BJ (cell line): ENCODE measurements at regions not wholly inside any gene's neighbourhood (a gene's known extent, or its start where the extent isn't known, plus 50 kb on each side); places are given as distances from the start of the nearest gene placed in this dataset.

ENCODE experiments used
- CTCF ChIA-PET: fragments of 350-600 bp; formaldehyde crosslinking; extraction: SDS; loops from one replicate; lab custom pipeline; 2021; ENCODE audit warnings: antibody characterized with exemption, inconsistent platforms; lab: Yijun Ruan, JAX
- POLR2A ChIA-PET: fragments of 300-600 bp; sonication (Branson Sonifier 250); formaldehyde crosslinking; extraction: SDS; loops from one replicate; lab custom pipeline; 2021; ENCODE audit warnings: antibody characterized with exemption; lab: Charles Lee
- DNase-seq: peaks from one replicate; pipeline ENCODE4 v3.0.0-alpha.2; 2011; ENCODE audit warnings: low read depth
- H3K27me3 ChIP-seq: 2 replicates; pipeline ENCODE4 v1.6.0; 2011; ENCODE audit warnings: low read length; ENCODE audit not compliant: control insufficient read depth, insufficient read depth
- H3K36me3 ChIP-seq: 2 replicates; pipeline ENCODE4 v1.5.1; 2011; ENCODE audit warnings: low read length; ENCODE audit not compliant: control insufficient read depth, insufficient read depth
- H3K4me3 ChIP-seq: 2 replicates; pipeline ENCODE4 v1.5.1; 2011; ENCODE audit warnings: low read depth, mild to moderate bottlenecking, control low read depth, low read length
- CTCF ChIP-seq: IDR thresholded peaks from 2 replicates; pipeline ENCODE4 v1.5.1; 2011; ENCODE audit warnings: low read depth, mild to moderate bottlenecking, control low read depth, inconsistent platforms, low read length, moderate library complexity; ENCODE audit not compliant: insufficient read depth

DNA sequence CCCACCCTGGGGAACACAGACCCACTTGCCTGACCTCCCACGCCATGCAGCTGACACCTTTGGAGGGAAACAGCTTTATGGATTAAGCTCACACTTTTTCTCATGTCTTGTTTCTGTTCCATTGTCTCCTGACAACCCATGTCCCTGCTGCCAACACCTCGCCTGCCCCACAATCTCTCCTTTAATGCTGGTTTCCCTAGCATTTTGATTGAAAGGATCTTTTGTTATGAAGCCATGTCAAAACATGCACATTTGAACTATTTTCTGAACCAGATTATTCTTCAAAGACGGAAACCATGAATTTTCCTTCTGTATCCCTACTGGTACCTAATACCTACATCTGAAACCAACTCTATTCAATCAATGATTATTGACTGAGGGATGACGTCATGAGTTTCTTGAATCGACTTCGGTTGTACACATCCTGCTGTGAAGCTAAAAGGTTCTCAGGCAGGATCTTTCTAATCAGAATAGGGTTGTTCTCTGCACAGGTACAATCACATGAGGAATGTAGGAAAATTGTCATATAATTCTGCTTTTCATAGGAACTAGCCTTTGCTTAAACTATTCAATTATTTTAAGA is 106.2 kb upstream of the NEBL start:
- CTCF ChIA-PET, result no interaction called here
- no peak for DNase-seq

DNA sequence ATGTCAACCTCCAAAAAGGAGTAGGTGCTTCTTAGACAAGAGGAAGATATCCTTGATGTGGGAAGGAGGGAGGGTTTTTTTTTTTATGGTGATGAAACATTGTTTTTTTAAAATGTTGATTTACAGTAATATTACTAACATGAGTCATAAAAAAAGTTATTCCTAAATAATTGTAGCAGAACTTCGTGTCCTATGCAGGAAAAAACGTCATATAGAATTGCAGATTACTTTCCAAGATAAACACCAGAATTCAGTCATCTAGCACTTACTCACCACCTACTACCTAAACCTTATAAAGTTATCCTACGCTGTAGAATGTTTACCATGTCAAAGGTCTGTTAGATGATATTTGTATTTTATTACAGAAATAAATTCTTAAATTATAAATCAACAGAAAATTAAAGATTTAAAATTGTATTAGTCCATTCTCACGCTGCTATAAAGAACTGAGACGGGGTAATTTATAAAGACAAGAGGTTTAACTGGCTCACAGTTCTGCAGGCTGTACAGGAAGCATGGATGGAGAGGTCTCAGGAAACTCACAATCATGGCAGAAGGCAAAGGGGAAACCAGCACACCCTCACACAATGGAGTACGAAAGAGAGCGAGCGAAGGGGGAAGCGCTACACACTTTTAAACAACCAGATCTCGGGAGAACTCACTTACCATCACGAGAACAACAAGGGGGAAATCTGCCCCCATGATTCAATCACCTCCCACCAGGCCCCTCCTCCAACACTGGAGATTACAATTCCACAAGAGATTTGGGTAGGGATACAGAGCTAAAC is 105.2 kb upstream of the NEBL start:
- ChIA-PET CTCF (no interaction called here), POLR2A (no interaction called here)
- no peak for DNase-seq
- Histone ChIP-seq H3K36me3 (no peaks in the 10 kb centered on the region), H3K4me3 (no peak overlapping the region), H3K27me3 (no peaks in the 10 kb centered on the region)
- TF ChIP-seq CTCF, result no peak

More for the DNA sequence above, 106.2 kb upstream of the NEBL start:
- H3K27me3 ChIP-seq, result no peaks in the 10 kb centered on the region
- TF ChIP-seq CTCF, result no peak
- POLR2A ChIA-PET, result no interaction called here
- H3K36me3 ChIP-seq, result no peaks in the 10 kb centered on the region
- H3K4me3 ChIP-seq, result no peak overlapping the region

DNA sequence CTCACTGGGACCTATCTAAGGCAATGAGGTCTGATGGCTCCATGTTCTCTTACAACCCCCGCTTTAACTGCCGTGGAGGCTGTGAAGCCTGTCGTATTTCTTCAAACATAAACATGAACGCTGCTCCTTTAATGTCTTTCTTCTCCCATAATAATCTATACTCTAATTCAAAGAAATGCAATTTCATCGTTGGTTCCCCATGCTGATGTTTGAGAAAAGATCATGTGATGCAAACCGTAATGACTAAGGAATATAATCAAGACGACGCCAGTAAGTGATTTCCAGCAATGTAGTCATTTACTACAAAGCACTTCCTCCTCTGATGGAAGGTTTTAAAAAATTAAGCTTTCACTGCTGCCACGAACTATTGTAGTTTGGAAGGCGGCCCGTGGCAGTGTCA is 102.6 kb upstream of the NEBL start:
- Histone ChIP-seq H3K4me3 (no peak overlapping the region), H3K27me3 (no peaks in the 10 kb centered on the region), H3K36me3 (no peaks in the 10 kb centered on the region)
- ChIA-PET POLR2A (no interaction called here), CTCF (no interaction called here)
- DNase-seq, result no peak
- no peak for TF ChIP-seq CTCF

GRCh38 chr10:20998036-20998435 is 100.9 kb upstream of the NEBL start:
- DNase-seq, result no peak
- CTCF ChIA-PET, result no interaction called here
- no peaks in the 10 kb centered on the region for H3K36me3 ChIP-seq
- TF ChIP-seq CTCF, result no peak
- POLR2A ChIA-PET, result no interaction called here
- H3K27me3 ChIP-seq, result no peaks in the 10 kb centered on the region
- no peak overlapping the region for H3K4me3 ChIP-seq

DNA sequence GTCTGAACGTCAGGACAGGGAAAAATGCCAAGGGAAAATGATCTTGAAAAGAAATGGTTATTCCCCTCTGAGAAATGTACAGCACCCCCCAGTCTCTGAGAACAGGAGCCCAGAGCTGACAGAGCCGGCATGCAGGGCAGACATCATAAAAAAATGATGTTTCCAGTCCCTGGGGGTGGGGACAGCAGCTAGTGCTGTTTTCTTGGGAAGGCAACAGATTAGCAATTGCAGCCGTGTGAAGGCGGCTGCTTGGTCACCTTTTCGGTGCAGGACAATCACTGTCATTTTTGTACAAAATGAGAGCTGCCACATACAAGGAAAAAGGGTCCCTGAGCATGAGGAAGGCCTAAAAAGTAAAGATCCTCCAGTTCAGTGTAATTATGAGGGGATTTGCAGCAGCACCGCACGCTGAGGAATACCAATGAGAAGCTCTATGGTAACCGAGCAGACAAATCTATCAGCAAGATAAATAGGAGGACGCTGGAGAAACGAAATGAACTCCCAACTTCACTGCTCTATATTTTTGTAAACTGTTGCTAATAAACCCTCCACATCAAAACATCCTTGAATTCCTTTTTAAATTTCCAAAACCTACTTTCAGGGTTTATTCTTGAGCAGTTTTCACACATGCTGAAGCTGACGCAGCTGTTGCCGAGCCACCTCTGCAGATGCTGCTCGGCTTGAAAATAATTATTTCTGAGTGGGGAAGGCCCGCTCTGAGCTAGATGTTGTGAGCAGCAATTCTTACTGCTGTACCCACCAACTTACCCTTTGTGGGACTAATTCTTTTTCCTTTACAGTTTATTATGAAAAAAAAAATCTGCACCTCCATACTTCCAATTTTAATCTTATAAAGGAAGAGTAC is 98.2 kb upstream of the NEBL start:
- no peaks in the 10 kb centered on the region for H3K36me3 ChIP-seq
- no peak for DNase-seq
- H3K4me3 ChIP-seq, result no peak overlapping the region
- TF ChIP-seq CTCF, result no peak
- ChIA-PET POLR2A (no interaction called here), CTCF (no interaction called here)
- no peaks in the 10 kb centered on the region for H3K27me3 ChIP-seq
